Loucy (cell line): ENCODE measurements at regions not wholly inside any gene's neighbourhood (a gene's known extent, or its start where the extent isn't known, plus 50 kb on each side); places are given as distances from the start of the nearest gene placed in this dataset.

Experiments used
- CTCF ChIP-seq: fragments of 200-600 bp; sonication (generic); conservative IDR thresholded peaks from 2 replicates; pipeline ENCODE4 v1.5.1; 2014; ENCODE audit warnings: mild to moderate bottlenecking, antibody characterized with exemption, low read length
- EZH2phosphoT487 ChIP-seq: fragments of 200-600 bp; IDR thresholded peaks from 2 replicates; pipeline ENCODE4 v1.6.1; 2018; ENCODE audit warnings: antibody characterized with exemption, mild to moderate bottlenecking, moderate library complexity, borderline replicate concordance

- TF ChIP-seq CTCF = no peak
- TF ChIP-seq EZH2phosphoT487 = no peak
These were observed 80.9 kb downstream of the BARX1 start for GRCh38 chr9:93874242-93874641.
